Loucy (cell line): ENCODE measurements at regions not wholly inside any gene's neighbourhood (a gene's known extent, or its start where the extent isn't known, plus 50 kb on each side); places are given as distances from the start of the nearest gene placed in this dataset.

Experiments used
- EZH2phosphoT487 ChIP-seq: fragments of 200-600 bp; IDR thresholded peaks from 2 replicates; pipeline ENCODE4 v1.6.1; 2018; ENCODE audit warnings: antibody characterized with exemption, mild to moderate bottlenecking, moderate library complexity, borderline replicate concordance
- TF ChIP-seq, protein P1 (sequence below): fragments of 200-600 bp; sonication (generic); conservative IDR thresholded peaks from 2 replicates; pipeline ENCODE4 v1.5.1; 2014; ENCODE audit warnings: mild to moderate bottlenecking, antibody characterized with exemption, low read length

DNA sequence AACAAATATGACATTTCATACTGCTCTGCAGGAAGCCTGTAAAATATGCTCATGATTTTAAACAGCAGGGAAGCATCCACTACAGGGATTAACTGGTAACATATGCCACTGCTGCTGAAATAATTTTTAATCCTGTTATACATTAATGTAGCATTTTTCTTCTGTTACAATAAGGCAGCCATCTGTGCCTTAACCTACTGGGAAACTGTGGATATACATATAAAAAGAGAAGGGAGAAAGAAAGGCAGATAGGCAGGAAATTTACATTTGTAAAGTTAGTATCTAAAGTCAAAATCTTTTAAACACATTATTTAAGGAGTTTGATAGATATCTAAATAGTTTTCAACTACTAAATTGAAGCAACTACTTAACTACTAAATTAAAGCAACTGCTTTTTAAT lies 514.6 kb upstream of the KLHL4 start:
- TF ChIP-seq, protein P1, sequence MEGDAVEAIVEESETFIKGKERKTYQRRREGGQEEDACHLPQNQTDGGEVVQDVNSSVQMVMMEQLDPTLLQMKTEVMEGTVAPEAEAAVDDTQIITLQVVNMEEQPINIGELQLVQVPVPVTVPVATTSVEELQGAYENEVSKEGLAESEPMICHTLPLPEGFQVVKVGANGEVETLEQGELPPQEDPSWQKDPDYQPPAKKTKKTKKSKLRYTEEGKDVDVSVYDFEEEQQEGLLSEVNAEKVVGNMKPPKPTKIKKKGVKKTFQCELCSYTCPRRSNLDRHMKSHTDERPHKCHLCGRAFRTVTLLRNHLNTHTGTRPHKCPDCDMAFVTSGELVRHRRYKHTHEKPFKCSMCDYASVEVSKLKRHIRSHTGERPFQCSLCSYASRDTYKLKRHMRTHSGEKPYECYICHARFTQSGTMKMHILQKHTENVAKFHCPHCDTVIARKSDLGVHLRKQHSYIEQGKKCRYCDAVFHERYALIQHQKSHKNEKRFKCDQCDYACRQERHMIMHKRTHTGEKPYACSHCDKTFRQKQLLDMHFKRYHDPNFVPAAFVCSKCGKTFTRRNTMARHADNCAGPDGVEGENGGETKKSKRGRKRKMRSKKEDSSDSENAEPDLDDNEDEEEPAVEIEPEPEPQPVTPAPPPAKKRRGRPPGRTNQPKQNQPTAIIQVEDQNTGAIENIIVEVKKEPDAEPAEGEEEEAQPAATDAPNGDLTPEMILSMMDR, result no peak
- TF ChIP-seq EZH2phosphoT487, result no peak
